HUDEP-2 (cell line): ENCODE measurements at regions not wholly inside any gene's neighbourhood (a gene's known extent, or its start where the extent isn't known, plus 50 kb on each side); places are given as distances from the start of the nearest gene placed in this dataset.
"Not testable (repeated sequence)": the region's sequence is repeated elsewhere in the genome, so short reads cannot be mapped to it uniquely, and the experiment has no call there.

Experiments
- DNase-seq, 76 experiments: peaks; one replicate each; lab custom pipeline; 2025; ENCODE audit not compliant: unreplicated experiment in 76 of 76; lab: John Stamatoyannopoulos, UW

- DNase-seq: no peak
These were observed 1111.1 kb downstream of the TAF11L14 start for GRCh38 chr5:18745042-18745987.

DNA sequence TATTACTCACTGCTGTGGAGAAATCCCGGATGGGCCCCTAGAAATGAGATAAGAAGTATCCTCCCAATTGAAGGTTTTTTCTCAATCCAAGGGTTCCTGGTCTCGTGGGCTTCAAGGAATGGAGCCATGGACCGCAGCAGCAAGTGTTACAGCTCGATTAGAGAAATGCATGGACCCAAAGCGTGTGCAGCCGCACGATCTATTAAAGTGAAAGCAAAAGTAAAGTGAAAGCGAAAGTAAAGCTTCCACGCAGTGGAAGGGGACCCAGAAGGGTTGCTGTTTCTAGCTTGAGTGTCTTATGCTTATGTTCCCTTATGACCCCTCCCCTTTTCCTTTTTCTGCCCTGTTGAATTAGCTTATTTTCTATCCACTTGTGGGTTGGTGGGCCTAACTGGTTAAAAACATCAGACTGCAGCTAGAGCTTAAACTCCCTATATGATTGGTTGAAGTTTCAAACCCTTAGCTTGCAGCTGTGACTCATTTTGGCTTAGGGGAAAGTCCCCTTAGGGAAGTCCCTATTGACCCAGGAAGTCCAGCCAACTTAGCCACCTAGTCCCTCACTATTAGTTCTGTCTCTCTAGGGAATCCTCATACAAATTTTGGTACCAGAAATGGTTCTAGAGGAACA is 1111.8 kb downstream of the TAF11L14 start:
- DNase-seq: no peak

DNA sequence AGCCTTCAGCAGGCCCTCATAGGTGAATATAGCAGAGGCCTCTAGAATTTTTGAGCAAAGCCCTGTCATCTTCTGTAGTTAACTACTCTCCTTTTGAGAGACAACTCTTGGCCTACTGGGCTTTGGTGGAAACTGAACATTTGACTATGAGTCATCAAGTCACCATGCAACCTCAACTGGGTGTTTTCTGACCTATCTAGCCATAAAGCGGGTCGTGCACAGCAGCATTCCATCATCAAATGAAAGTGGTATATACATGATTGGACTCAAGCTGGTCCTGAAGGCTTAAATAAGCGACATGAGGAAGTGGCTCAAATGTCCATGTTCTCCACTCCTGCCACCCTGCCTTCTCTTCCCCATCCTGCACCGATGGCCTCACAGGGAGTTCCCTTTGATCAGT is 1115.5 kb downstream of the TAF11L14 start:
- no peak for DNase-seq

GRCh38 chr5:18752317-18752716 is 1118.1 kb downstream of the TAF11L14 start:
- no peak for DNase-seq

DNA sequence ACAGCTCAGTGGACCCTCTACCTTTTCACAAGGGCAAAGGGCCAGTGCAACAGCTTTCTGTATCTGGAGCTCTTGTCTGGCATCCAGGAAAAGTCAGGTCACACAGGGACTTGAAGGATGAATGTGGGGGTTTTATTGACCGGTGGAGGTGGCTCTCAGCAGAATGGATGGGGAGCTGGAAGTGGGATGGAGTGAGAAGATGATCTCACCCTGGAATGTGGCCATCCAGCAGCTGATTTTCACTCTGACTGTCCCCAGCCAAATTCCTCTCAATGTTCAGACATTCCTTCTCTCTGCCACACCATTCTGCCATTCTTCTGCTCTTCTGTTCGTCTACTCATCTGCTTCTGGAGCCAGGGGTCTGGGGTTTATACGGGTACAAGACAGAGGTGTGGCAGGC is 1119.9 kb downstream of the TAF11L14 start:
- no peak for DNase-seq

DNA sequence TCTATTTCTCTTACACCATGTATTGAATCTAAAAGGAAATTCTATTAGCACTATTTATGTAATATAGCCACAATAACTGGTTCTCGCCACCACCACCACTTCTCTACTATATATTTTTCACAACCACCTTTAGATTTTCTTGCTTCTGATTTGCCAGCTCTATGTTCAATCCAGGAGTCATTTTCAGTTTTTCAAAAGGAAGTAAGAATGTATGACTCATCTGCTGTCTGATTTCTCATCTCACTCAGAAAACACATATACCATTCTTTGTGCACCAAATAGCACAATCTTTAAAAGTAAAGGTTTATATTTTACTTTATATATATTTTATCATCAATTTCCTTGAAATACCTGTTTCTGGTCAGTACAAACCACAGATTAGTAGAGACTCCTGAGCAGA is 1127.5 kb downstream of the TAF11L14 start:
- DNase-seq: no peak

- DNase-seq: no peak
These were observed 1129.9 kb downstream of the TAF11L14 start for GRCh38 chr5:18764161-18764560.

DNA sequence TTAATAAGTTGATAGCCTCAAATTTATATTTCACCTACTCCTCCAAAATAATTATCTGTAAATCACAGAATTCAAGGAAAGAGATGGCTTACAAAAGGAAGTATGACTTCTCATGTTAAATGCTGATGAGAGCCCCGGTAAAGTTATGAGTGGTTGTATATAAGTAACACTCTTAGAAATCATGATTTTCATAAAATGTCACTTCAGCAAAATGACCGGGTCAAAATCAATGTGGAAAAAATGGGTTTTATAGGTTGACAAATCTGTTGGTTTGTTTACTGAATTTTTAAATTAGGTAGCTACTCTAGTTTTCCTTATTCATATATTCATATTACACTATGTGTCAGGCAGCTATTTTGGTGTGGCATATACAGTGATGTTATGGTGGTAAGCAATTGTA is 1131.0 kb downstream of the TAF11L14 start:
- DNase-seq: no peak

DNA sequence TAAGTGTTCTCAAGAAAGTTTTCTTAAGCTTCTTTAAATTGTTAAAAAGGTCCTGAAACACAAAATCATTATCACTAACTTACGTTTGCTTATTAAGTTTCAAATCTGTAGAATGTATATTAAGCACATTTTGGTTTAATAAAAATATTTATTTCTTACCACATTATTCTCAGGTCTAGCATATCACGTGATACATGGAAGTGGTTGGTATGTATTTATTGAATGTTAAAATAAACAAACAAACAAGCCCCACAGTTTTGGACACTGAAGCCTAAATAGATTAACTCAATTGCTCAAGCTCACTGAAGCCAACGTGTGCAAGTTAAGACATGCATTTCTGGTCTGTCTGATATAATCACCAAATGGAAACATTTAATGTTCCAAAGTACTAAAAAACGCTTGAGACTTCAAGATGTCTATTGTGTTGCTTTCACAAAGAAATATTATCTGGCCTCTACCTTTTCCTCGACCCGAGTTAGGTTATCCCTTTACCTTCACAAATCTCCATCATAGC is 1136.9 kb downstream of the TAF11L14 start:
- DNase-seq: no peak

DNA sequence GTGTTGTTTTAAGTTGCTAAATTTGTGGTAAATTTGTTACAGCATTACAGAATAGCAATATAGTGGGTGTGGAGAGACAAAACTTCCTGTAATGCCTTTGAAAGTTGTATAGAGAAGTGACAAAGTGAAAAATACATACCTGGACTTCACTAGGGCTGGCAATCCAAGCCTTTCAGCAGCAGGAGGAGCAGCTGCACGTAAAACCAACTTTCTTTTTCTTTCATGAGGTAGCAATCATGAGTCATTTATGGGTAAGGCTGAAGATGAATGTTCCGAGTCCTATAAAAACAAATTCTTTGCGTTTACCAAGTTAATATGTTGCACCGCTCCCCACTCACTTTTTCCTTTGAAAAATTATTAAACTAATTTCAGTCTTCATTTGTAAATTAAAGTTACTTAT is 1138.2 kb downstream of the TAF11L14 start:
- DNase-seq: peak in 3 of 76 experiments; percentile 5 to 41 (median 26)

GRCh38 chr5:18778225-18778624 is 1144.0 kb downstream of the TAF11L14 start:
- DNase-seq: no peak

DNA sequence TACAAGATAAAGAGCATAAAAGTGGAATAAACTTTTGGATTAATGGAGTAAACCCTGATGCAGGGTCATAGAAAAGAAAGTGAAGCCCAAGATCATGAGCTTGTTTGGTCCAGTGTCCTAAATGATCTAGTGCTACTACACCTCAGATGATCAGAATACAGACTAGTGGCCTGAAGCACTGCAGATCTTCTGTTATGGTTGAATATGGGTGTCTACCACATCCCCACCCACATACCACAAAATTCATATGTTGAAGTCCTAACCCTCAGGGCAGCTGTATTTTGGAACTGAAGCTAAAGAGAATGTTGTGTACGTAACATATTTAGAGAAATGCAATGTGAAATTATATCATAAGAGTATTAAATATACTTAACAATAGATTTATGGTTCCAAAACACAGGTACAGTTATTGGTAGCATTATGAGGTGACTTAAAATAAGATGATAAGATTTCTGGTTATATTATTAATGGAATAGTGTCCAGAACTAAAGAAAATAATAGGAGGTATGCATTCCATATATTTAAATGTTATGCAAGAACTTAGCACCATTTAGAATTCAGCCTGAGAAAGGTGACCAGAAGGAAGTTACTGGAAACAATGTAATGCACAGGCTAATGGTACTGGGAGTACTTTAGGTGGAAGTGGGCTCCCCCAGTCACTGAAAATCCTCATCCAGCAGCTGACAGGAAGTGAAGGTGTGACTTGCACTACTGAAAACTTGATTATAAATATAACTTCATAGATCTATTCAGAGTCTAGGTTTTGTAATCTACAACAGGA is 1155.1 kb downstream of the TAF11L14 start:
- DNase-seq: no peak

- no peak for DNase-seq
These were observed 1157.9 kb downstream of the TAF11L14 start for GRCh38 chr5:18792145-18792544.

DNA sequence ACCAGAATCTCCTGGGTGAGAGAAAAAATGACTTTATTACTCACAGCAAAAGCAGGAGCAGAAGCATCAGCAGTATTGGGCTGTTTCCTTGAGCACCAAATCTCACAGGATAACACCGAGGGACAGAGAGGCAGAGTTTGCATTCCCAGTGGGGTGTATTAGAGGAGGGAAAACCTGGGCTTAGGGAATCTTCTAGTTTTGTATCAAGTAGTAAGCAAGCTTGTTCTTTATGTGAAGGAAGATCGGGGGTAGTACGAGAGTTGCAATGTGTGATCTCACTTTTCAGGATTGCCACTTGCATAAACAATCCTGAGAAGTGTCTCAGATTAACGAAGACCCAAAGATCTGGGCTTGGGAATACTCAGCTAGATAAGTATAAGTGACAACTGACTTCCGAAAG is 1163.0 kb downstream of the TAF11L14 start:
- DNase-seq: no peak

GRCh38 chr5:18798058-18798457 is 1163.8 kb downstream of the TAF11L14 start:
- no peak for DNase-seq

- DNase-seq: peak in 7 of 76 experiments; percentile 22 to 72 (median 32)
These were observed 1165.3 kb downstream of the TAF11L14 start for GRCh38 chr5:18799482-18800128.

GRCh38 chr5:18800293-18801025 is 1166.2 kb downstream of the TAF11L14 start:
- DNase-seq: no peak

GRCh38 chr5:18801413-18801812 is 1167.2 kb downstream of the TAF11L14 start:
- DNase-seq: not testable (repeated sequence)

- no peak for DNase-seq
These were observed 1168.1 kb downstream of the TAF11L14 start for GRCh38 chr5:18802336-18802735.

GRCh38 chr5:18805376-18805775 is 1171.1 kb downstream of the TAF11L14 start:
- DNase-seq: no peak
